GM21526 (cell line): ENCODE measurements at regions not wholly inside any gene's neighbourhood (a gene's known extent, or its start where the extent isn't known, plus 50 kb on each side); places are given as distances from the start of the nearest gene placed in this dataset.
"Not testable (repeated sequence)": the region's sequence is repeated elsewhere in the genome, so short reads cannot be mapped to it uniquely, and the experiment has no call there.

Source experiments
- ATAC-seq: cut with Tn5 transposase; IDR thresholded peaks from one replicate; pipeline ENCODE4 v1.9.1; 2021; ENCODE audit warnings: moderate library complexity; ENCODE audit not compliant: unreplicated experiment, low FRiP score

DNA sequence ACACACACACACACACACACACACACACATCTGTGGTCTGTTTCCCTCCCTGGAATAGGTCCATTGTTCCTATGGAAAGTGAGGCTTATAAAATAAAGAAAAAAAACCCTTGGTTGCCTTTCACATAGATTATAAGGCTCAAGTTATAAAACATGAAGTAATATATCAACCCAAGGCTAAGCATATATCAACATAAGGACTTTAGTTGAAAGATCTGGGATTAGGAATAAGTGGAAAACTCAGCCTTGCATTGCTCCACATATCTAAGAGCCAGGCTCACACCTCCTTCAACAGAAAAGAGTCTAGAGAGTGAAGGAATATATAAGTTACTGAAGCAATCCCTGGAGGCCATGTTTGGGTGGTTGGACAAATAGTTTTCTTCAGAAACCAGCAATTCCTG is 235.0 kb downstream of the SUCLG1 start:
- no peak for ATAC-seq

DNA sequence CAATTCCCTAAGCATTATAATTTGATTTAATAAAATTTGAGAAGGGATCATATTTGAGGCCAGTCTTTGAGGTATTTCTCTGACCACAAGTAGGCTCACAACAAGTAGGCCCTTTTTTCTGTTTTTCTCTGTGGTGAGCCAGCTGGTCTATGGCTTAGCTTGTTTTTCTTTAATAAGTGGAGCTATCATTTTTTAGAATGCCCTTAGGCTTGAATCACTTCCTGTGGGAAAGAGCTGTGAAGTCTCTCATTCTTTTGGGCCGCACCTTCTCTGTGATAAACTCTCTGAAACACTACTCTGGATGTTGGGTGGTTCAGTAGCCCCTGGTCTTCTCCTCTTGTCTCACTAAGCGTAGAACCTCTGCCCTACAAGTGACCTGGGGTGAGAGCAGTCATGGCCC is 235.9 kb downstream of the SUCLG1 start:
- no peak for ATAC-seq

DNA sequence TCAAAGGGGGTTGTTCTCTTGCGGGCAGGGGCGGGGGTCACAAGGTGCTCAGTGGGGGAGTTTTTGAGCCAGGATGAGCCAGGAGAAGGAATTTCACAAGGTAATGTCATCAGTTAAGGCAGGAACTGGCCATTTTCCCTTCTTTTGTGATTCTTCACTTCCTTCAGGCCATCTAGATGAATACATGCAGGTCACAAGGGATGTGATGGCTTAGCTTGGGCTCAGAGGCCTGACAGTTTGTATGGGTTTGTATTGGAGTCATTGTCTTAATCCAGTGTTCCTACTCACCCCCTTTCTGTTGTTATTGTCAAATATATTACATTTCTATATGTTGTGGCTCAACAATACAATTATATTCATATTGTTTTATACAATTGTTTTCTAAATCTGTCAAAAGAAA is 238.0 kb downstream of the SUCLG1 start:
- not testable (repeated sequence) for ATAC-seq

DNA sequence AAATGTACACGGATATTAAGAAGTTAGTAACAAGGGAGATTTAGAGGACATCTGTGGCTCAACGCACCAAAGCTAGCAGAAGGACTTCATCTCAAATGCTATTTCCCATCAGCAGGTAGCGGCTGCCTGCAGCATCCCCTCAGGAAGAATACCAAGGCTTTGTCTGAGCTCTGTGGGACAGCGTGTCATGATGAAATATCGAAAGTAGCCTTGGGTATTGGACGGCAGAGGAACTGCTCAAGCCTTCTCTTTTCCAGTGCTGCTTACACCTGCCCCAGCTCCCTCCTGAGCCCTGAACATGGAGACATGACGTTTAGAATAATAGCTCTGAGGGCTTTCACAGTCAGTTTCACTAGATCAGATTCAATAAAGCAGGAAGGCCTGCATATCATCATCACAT is 241.6 kb downstream of the SUCLG1 start:
- no peak for ATAC-seq

DNA sequence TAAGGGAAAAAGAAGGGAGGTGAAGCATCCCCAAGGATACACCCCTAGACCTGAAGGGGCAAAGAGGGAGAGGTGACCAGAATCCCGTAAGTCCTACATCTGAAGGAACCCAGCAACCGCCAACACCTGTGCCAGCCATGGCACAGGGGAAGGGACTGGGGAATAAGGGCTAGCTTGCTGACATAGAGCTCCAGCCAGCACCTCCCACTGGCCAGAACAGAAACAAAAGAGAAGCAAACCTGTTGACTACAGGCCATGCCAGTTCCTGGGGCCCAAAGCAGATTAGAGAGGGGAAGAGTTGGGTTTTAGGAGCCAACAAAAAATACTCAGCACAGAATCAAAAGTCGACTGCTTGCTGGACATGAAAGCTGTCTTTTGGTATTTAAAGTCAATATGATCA is 244.6 kb downstream of the SUCLG1 start:
- ATAC-seq: no peak

DNA sequence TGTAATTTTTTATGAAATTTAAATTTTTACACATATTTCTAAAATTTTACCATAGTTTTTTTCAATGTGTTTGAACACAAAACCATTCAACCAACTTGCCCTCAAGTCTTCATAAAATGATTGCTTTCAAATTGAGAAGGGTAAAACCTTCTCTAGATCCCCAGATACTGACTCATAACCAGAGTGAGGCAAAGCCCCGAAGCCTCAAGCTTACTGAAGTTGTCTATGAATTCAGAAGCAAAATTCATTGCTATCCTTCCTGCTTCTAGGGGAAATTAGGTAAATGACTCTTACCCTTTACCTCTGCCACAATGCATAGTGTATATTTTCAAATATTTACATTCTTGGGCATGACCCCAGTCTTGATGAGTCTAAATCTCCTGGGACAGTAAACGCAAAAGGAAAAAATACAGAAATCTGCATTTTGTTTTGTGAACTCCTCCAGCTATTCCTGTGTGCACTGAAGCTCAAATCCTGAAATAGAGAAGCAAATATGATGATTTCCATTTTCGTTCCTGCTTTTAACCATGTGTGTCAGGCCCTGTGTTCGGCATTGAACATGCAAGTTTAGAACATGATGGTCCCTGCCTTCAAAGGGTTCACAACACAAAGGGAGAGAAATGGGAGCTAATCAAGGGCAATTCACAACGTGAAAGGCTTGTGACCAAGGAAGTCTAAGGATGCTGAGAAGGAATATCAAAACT is 246.3 kb downstream of the SUCLG1 start:
- ATAC-seq: peak; percentile 93

DNA sequence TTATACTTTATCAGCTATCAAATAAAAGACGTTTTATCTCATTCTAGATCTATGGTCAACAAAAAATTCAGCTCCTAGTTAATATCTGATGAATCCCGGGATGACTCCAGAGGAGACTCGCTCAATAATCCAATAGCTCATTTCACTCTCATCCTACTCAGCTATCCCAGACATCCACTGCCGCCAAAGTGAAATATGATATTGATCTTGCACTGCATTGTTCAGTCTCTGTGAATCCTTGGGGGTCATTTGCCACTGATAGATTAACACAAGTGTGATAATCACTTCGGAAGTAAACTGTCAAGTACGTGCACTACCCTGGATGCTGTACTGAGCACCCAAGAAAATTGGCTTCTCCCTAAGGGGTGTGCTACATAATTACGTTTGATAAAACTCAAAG is 249.1 kb downstream of the SUCLG1 start:
- no peak for ATAC-seq

DNA sequence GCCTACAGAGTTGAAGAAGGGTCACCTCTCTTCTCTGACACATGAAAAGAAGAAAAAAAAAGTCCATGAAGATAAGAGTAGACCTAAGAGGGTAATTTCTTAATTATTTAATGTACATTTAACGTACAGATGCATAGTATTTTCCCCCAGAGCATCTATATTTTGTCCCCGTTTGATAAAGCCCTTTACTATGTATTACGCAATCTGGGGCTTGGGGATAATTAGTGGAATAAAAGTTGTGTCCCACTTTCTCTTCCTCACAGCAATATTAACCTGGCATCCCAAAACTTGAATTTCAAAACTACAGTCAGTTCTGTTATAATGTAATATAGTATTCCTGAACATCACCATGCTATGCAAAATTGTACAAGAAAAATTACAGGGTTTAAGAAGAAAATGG is 254.1 kb downstream of the SUCLG1 start:
- no peak for ATAC-seq

DNA sequence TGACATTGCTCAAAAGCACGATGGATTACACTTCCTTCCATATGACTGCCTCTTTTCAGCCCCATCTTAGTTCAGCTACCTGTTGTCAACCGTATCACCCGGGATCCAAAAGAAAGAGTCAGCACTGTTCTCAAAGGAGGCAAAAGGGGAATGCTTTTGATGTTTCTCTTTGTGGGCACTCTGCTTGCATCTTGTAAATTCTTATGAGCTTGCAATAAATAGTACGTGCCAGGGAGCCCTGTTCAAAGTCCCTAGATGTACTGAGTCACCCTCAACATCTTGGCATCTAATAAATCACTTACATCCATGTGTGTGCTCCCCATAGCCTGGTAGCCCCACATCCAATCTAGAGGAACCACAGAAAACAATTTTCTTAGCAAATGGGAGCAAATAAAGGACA is 256.9 kb downstream of the SUCLG1 start:
- ATAC-seq: no peak

DNA sequence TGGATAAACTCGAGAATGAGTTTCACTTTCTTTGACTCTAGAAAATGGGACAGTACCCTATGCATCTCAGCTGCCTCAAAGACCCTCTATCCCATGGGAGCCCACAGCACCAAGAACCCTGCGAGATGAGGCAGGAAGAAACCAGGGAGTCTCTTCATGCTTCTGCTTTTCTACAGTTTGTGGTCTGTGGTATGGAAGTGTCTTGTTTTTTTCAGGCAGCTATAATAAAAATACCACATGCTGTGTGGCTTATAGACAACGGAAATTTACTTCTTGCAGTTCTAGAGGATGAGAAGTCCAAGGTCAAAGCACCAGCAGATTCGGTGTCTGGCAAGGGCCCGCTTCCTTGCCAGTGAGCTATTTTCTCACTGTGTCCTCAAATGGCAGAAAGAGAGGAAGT is 257.9 kb downstream of the SUCLG1 start:
- ATAC-seq: no peak

DNA sequence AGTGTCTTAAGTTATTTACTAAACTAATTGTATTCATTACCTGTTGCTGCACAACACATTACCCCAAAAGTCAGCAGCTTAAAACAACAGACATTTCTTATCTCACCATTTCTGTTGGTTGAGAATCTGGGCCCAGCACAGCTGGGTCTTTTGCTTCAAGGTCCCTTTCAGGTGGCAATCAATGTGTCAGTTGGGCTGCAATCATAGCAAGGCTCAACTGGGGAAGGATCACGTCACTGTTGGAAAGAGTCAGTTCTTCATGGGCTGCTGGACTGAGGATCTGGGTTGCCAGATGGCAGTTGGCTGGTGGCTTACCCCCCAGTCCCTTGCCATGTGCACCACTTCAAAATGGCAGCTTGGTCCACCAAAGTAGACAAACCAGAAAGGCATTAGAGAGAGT is 261.2 kb downstream of the SUCLG1 start:
- no peak for ATAC-seq

DNA sequence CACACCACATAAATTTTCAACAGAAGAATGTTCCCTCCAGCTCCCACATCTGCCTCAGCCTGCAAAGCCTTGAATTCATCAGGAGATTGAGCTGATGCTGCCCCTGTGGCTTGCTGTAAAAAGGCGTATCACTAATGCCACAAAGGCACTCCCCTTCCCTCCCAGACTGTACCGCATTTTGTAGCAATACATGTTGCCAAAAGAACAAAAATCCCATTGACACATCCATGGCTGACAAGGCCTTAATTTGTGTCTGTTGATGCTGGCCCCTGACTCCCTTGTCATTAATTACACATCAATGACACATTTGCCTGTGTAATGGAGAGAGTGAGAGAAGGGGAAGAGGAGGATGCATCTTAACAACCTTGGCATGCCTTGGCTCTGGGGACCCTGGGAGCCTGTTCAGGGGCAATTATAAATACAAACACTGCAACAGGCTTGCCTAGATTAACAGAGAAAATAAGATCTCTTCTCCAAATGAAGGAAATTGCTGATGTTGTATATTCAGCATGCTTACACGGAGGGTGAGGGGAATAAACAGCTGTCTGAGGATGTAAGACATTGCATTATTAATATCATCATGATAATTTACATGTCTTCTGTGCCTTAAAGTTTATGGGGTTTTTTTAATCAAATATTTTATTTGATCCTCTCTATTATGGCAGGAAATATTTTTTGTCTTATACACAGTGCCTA is 264.0 kb downstream of the SUCLG1 start:
- no peak for ATAC-seq

DNA sequence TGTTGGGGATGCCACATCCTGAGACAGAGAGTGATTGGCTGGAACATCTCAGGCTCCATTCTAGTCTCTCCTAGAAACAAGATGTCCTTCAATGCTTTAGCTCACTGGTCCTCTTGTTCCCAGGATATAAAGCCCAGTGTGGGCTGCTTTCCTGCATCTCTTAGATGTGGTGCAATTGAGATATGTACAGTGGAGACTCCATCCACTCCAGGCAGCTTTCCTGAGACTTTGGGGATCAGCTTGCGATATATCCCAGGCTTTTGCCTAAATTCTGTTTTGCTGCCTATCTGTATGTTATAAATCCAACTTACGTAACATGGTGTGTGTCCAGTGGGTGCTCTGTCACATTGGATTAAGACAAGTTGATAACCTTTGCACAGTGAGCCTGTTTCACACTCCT is 264.9 kb downstream of the SUCLG1 start:
- no peak for ATAC-seq

DNA sequence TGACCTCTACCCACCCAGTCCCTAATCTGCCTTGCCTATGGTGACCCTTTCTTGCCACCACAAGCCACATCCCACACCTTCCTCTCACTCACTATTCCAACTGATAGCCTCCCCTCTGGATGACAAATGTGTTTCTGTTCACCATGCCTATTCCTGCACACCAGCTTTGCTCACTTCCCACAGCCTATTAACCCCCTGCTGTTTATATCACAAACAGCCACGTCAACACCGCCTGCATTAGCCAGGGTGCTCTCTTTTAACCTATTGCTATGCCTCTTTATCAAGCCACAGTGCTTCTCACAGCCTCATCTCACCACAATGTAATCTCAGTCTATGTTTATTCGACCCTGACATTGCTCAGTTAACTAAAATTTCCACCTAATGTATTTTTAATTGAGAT is 271.8 kb downstream of the SUCLG1 start:
- ATAC-seq: no peak

DNA sequence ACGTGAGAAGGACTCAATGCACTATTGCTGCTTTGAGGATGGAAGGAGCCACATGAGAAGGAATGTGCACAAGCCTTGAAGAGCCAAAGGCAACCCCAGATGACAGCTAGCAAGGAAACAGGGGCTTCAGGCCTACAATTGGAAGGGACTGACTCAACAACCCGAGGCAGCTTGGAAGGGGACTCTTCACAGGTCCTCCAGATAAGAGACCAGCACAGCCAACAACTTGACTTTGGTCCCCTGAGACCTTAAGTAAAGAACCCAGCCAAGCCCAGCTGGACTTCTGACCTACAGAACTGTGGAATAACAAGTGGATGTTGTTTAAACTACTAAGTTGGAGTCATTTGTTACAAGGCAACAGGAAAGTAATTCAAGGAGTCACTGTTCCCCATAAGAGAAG is 277.2 kb downstream of the SUCLG1 start:
- ATAC-seq: no peak

DNA sequence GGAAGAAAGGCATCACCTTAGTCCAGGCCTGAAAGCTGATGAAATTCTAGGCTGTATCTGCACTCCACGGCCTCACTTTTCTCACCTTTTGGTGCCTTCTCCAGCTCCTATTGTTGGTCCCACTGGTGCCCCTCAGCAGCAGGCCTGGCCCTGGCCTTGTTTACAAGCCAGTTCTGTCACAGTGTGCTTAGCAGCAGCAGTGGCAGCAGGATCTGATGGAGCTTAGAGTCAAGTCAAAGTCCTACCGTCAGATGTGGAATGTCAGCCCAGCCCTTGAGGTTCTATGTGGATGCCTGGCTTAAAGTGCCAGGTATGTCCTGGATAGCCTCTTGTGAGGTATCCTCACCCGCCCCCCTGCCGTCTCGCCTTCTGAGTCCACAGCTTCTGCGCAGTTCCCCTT is 281.3 kb downstream of the SUCLG1 start:
- no peak for ATAC-seq

DNA sequence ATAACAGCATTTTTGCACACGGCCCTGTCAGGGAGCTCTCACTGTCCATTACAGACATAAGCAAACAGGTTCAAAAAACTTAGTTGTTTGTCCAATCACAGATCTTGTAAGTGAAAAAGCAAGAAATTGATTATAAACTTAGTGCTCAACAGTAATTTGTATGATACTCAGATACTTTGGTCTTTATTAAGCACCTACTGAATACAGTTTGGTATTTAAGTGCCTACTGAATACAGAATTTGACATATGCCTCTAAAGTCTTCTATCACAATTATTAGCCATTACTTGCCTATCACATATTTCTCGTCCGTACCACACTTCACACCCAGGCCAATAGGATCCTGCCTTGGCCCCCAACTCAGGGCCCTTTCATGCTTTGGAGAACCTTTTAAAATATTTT is 283.1 kb downstream of the SUCLG1 start:
- no peak for ATAC-seq

DNA sequence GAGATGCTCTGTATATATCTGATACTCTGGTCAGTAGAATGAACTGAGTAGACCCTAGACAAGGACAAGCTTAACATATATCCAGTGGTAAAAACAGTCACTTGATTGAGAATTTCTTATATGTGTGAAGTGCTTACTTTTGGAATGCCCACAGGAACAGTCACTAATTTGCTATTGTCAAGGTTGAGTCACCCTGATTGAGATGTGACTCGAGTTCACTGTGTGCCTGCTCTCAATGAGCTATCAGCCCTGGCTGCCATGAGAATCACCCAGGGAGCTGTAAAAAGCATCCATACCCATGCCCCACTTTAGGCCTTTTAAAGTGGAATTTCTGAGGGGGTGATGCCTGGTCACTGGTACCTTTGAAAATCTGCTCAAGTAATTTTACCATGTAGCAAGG is 283.7 kb downstream of the SUCLG1 start:
- ATAC-seq: no peak

DNA sequence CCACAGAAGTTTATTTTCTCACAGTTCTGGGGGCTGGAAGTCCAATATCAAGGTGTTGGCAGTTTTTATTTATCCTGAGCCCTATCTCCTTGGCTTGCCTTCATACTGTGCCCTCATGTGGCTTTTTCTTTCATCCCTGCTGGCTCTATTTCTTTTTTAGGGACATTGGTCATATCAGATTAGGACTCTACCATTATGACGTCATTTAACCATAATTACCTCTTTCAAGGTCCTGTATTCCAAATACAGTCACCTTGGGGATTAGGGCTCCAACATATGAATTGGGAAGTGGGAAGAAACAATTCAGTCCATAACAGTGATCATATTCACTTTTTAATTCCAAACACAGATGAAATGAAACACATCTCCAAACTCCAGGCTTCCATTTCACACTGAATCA is 286.0 kb downstream of the SUCLG1 start:
- no peak for ATAC-seq

DNA sequence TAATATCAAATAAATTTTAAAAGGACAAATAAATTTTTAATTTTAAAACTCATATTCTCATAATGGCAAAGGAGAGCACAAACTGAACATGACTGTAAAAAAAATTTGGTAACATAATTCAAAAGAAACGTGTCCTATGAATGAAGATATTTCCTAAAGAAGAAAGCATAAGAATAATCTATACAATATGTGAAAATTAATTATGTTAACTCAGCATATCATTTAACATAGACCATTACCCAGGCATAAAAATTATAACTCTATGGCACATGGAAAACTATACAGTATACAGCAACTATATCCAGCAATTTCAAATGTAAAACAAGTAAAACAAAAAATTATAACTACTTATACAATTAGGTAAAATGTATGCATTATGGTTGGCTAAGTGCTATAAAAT is 288.1 kb downstream of the SUCLG1 start:
- no peak for ATAC-seq

DNA sequence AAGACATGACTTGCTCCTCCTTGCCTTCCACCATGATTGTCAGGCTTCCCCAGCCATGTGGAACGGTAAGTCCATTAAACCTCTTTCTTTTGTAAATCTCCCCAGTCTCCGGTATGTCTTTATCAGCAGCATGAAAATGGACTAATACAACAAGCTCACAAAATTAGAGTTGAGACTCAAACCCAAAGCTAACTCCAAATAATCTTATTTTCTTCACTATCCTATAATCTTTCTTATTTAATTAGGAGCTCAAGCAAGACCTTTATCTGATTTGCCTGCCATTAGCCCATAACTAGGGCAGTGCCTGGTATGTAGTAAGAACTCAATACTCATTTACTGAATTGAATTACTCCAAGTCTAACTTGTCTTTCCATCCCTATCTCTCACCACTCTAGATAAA is 289.2 kb downstream of the SUCLG1 start:
- ATAC-seq: no peak

DNA sequence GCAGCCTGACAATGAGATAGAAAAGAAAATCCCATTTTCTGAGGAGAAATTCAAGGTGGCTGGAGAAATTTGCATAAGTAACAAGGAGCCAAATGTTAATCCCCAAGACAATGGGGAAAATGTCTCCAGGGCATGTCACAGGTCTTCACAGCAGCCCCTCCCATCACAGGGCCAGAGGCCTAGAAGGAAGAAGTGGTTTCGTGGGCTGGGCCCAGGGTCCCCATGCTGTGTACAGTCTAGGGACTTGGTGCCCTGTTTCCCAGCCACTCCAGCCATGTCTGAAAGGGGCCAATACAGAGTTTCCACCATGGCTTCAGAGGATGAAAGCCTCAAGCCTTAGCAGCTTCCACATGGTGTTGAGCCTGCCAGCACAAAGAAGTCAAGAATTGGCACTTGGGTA is 290.5 kb downstream of the SUCLG1 start:
- not testable (repeated sequence) for ATAC-seq
